HepG2 (cell line): ENCODE measurements at regions not wholly inside any gene's neighbourhood (a gene's known extent, or its start where the extent isn't known, plus 50 kb on each side); places are given as distances from the start of the nearest gene placed in this dataset.

ENCODE experiments used
- ATAC-seq: fragments of 200-7000 bp; cut with Tn5 transposase; 3 replicates; pipeline ENCODE4 v1.9.1; 2020; ENCODE audit warnings: mild to moderate bottlenecking, moderate library complexity
- BruUV-seq: library from RNA; stranded (reverse); fragments of 400-500 nt; replicated peaks from 2 replicates; lab custom pipeline; 2021; lab: Mats Ljungman, UMichigan
- CTCF ChIA-PET: fragments of 300-600 bp; formaldehyde crosslinking; extraction: SDS; loops from one replicate; lab custom pipeline; 2021; ENCODE audit warnings: low total read pairs, inconsistent platforms, low intra/inter-chr PET ratio; lab: Yijun Ruan, JAX
- POLR2A ChIA-PET: fragments of 350-600 bp; sonication (Branson Sonifier 250); formaldehyde crosslinking; loops from one replicate; lab custom pipeline; 2020; ENCODE audit warnings: antibody characterized with exemption, inconsistent platforms; lab: Yijun Ruan, JAX
- DNase-seq: peaks from one replicate; pipeline ENCODE4 v3.0.0-alpha.2; 2015; ENCODE audit warnings: low spot score
- FAIRE-seq: peaks from 3 replicates; lab custom pipeline; 2011; peaks lifted over from hg19 to GRCh38; lab: Jason Lieb, UNC
- H2AFZ ChIP-seq: one replicate; pipeline ENCODE4 v1.6.1; 2011; ENCODE audit warnings: low read length, inconsistent platforms
- H3K27ac ChIP-seq: fragments of 300-600 bp; 3 replicates; pipeline ENCODE4 v1.8.0; 2011; ENCODE audit warnings: mixed run types, mild to moderate bottlenecking, mixed read lengths, low read length, inconsistent platforms; ENCODE audit not compliant: insufficient read depth; ENCODE audit errors: extremely low read length
- H3K27me3 ChIP-seq, 2 experiments: fragments of 200-600 bp in 1 of 2; 2 replicates in 1 of 2; 3 replicates in 1 of 2; pipeline versions ENCODE4 v1.6.0 to v1.8.0; 2011; ENCODE audit warnings: low read length in 2 of 2, mild to moderate bottlenecking in 2 of 2, moderate library complexity in 2 of 2, inconsistent platforms in 1 of 2; ENCODE audit not compliant: insufficient read depth in 2 of 2, control insufficient read depth in 1 of 2
- H3K36me3 ChIP-seq, 2 experiments: fragments of 200-600 bp in 1 of 2; replicated peaks in 1 of 2; 2 replicates in 1 of 2; 3 replicates in 1 of 2; pipeline versions ENCODE4 v1.5.1 to v1.8.0; 2011; ENCODE audit warnings: low read length in 2 of 2, inconsistent platforms in 1 of 2; ENCODE audit not compliant: insufficient read depth in 2 of 2, control insufficient read depth in 1 of 2
- H3K4me1 ChIP-seq: 2 replicates; pipeline ENCODE4 v1.5.1; 2012; ENCODE audit warnings: low read length, inconsistent platforms; ENCODE audit not compliant: insufficient read depth
- H3K4me2 ChIP-seq: 2 replicates; pipeline ENCODE4 v1.6.0; 2011; ENCODE audit warnings: low read depth, low read length, inconsistent platforms
- H3K4me3 ChIP-seq, 3 experiments: fragments of 200-600 bp in 1 of 3; sonication (generic), shearing (Covaris generic) in 1 of 3; replicated peaks in 1 of 3; 2 replicates each; pipeline ENCODE4 v1.5.1; 2011 to 2016; ENCODE audit warnings: low read length in 3 of 3, inconsistent platforms in 2 of 3, low read depth in 2 of 3, mild to moderate bottlenecking in 2 of 3, control low read depth in 1 of 3, mixed read lengths in 1 of 3; ENCODE audit not compliant: insufficient read depth in 1 of 3
- H3K79me2 ChIP-seq: one replicate; pipeline ENCODE4 v1.6.1; 2011; ENCODE audit warnings: low read length, inconsistent platforms; ENCODE audit not compliant: insufficient read depth
- H3K9ac ChIP-seq: 2 replicates; pipeline ENCODE4 v1.6.0; 2011; ENCODE audit warnings: mild to moderate bottlenecking, low read depth, low read length, inconsistent platforms; ENCODE audit not compliant: insufficient read depth
- H3K9me3 ChIP-seq: 2 replicates; pipeline ENCODE4 v1.5.1; 2012; ENCODE audit warnings: mild to moderate bottlenecking, low read length
- H4K20me1 ChIP-seq: 2 replicates; pipeline ENCODE4 v1.6.0; 2011; ENCODE audit warnings: inconsistent platforms, mild to moderate bottlenecking, low read length, moderate library complexity; ENCODE audit not compliant: insufficient read depth
- ELF1 ChIP-seq: sonication (generic); formaldehyde crosslinking; IDR thresholded peaks from 2 replicates; pipeline ENCODE4 v1.4.0; 2020; ENCODE audit warnings: missing genetic modification reagents
- MBD4 ChIP-seq: IDR thresholded peaks from 2 replicates; pipeline ENCODE4 v1.6.1; 2012; ENCODE audit warnings: low read length, inconsistent platforms, borderline replicate concordance
- SALL1 ChIP-seq: sonication (generic); formaldehyde crosslinking; IDR thresholded peaks from 2 replicates; pipeline ENCODE4 v1.8.0; 2022; ENCODE audit warnings: mild to moderate bottlenecking, missing genetic modification reagents
- SRSF4 ChIP-seq: fragments of 200-400 bp; formaldehyde crosslinking; IDR thresholded peaks from one replicate; pipeline ENCODE4 v1.6.1; 2018; ENCODE audit warnings: mild to moderate bottlenecking, low read depth, low read length, moderate library complexity; ENCODE audit not compliant: poor library complexity, severe bottlenecking
- ZNF672 ChIP-seq: sonication (generic); formaldehyde crosslinking; IDR thresholded peaks from 2 replicates; pipeline ENCODE4 v1.8.1; 2022; ENCODE audit warnings: missing genetic modification reagents
- WGBS: methylation state at CpG from one replicate; pipeline ENCODE4 v1.1.6; 2017; ENCODE audit warnings: low lambda C conversion rate; 5-methylcytosine and 5-hydroxymethylcytosine counted together
- in situ Hi-C: cut with HindIII; loops from 2 replicates; pipeline ENCODE4 v1.10.0; 2017; ENCODE audit warnings: low pct_unique_long_range_greater_than_20kb; ENCODE audit not compliant: extremely low pct_ligation_motif_present
- intact Hi-C: fragments of 100-400 bp; cut with micrococcal nuclease; formaldehyde crosslinking; loops from one replicate; pipeline ENCODE4 v1.10.0; 2022; ENCODE audit not compliant: unreplicated experiment
- TF ChIP-seq, protein P1 (sequence below): IDR thresholded peaks from 2 replicates; pipeline ENCODE4 v1.6.1; 2016; ENCODE audit warnings: low read depth, missing genetic modification reagents, missing compliant biosample characterization
- TF ChIP-seq, protein P2 (sequence below): sonication (generic); formaldehyde crosslinking; IDR thresholded peaks from 2 replicates; pipeline ENCODE4 v1.5.1; 2020; ENCODE audit warnings: missing genetic modification reagents, mild to moderate bottlenecking, borderline replicate concordance

DNA sequence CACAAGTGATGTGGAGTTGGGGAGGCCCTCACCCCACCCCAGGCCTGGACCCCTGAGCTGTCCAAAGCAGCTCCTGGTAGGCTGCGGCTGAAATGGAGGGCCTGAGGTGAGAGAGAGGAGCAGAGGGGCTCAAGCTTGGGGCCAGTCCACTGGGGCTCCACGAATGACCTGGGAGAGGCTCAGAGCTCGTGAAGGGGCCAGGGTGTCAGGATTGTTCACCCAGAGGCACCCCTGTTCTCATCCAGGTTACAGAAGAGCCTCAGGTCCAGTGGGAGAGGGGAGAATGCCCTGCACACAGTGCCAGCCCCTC lies 102.2 kb upstream of the RET start (continued):
- TF ChIP-seq, protein P1, sequence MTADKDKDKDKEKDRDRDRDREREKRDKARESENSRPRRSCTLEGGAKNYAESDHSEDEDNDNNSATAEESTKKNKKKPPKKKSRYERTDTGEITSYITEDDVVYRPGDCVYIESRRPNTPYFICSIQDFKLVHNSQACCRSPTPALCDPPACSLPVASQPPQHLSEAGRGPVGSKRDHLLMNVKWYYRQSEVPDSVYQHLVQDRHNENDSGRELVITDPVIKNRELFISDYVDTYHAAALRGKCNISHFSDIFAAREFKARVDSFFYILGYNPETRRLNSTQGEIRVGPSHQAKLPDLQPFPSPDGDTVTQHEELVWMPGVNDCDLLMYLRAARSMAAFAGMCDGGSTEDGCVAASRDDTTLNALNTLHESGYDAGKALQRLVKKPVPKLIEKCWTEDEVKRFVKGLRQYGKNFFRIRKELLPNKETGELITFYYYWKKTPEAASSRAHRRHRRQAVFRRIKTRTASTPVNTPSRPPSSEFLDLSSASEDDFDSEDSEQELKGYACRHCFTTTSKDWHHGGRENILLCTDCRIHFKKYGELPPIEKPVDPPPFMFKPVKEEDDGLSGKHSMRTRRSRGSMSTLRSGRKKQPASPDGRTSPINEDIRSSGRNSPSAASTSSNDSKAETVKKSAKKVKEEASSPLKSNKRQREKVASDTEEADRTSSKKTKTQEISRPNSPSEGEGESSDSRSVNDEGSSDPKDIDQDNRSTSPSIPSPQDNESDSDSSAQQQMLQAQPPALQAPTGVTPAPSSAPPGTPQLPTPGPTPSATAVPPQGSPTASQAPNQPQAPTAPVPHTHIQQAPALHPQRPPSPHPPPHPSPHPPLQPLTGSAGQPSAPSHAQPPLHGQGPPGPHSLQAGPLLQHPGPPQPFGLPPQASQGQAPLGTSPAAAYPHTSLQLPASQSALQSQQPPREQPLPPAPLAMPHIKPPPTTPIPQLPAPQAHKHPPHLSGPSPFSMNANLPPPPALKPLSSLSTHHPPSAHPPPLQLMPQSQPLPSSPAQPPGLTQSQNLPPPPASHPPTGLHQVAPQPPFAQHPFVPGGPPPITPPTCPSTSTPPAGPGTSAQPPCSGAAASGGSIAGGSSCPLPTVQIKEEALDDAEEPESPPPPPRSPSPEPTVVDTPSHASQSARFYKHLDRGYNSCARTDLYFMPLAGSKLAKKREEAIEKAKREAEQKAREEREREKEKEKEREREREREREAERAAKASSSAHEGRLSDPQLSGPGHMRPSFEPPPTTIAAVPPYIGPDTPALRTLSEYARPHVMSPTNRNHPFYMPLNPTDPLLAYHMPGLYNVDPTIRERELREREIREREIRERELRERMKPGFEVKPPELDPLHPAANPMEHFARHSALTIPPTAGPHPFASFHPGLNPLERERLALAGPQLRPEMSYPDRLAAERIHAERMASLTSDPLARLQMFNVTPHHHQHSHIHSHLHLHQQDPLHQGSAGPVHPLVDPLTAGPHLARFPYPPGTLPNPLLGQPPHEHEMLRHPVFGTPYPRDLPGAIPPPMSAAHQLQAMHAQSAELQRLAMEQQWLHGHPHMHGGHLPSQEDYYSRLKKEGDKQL (CRISPR knock-in tag) = no peak
- TF ChIP-seq, protein P2, sequence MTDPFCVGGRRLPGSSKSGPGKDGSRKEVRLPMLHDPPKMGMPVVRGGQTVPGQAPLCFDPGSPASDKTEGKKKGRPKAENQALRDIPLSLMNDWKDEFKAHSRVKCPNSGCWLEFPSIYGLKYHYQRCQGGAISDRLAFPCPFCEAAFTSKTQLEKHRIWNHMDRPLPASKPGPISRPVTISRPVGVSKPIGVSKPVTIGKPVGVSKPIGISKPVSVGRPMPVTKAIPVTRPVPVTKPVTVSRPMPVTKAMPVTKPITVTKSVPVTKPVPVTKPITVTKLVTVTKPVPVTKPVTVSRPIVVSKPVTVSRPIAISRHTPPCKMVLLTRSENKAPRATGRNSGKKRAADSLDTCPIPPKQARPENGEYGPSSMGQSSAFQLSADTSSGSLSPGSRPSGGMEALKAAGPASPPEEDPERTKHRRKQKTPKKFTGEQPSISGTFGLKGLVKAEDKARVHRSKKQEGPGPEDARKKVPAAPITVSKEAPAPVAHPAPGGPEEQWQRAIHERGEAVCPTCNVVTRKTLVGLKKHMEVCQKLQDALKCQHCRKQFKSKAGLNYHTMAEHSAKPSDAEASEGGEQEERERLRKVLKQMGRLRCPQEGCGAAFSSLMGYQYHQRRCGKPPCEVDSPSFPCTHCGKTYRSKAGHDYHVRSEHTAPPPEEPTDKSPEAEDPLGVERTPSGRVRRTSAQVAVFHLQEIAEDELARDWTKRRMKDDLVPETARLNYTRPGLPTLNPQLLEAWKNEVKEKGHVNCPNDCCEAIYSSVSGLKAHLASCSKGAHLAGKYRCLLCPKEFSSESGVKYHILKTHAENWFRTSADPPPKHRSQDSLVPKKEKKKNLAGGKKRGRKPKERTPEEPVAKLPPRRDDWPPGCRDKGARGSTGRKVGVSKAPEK = no peak

DNA sequence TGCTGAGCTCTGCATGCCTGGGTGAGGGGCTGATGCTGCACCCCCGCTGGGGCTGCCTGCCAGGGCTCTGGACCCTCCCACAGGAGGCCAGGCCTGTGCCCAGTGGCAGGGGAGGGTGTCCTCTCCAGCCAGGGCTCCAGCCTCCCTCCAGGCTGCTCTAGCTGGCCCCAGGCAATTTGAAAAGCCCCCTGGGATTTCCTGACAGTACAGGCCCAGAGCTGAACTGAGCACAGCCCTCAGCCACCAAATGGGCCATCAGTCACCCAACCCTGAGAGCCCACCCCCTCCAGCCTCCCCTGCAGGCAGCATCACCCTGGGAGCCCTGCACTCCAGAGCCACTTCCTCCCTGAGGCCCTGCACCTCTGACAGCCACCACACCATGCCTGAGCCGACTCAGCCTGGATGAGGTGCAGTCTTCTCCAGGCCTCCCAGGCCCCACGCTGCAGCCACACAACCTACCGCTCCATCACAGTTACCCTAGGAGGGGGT lies 101.8 kb upstream of the RET start:
- no peaks in the 10 kb centered on the region for H3K36me3 ChIP-seq
- WGBS = 73% methylated on average over 3 of the region's 4 CpGs
- in situ Hi-C loops = no loop called here
- peak; percentile 48 for ATAC-seq
- POLR2A ChIA-PET = no interaction called here
- H3K9me3 ChIP-seq = no peaks in the 10 kb centered on the region
- no peak overlapping the region for H2AFZ ChIP-seq
- H3K4me3 ChIP-seq = no peak overlapping the region
- H3K79me2 ChIP-seq = no peaks in the 10 kb centered on the region
- H3K27me3 ChIP-seq = peaks cover 4% of the 10 kb centered on the region in 2 experiments; a peak in 3 of 5 replicates
- no peaks in the 10 kb centered on the region for H4K20me1 ChIP-seq
- BruUV-seq = no TSS peak
- no peak overlapping the region for H3K27ac ChIP-seq
- no peaks in the 10 kb centered on the region for H3K4me1 ChIP-seq
- no peak overlapping the region; the same call in 1 of the 2 replicates for H3K4me2 ChIP-seq
- intact Hi-C loops = no loop called here
- no peak overlapping the region for H3K9ac ChIP-seq
- CTCF ChIA-PET = no interaction called here
- no peak for FAIRE-seq
- no peak for DNase-seq
- TF ChIP-seq SRSF4 = no peak
- no peak for TF ChIP-seq ELF1 (CRISPR knock-in tag)
- TF ChIP-seq MBD4 = no peak
- TF ChIP-seq SALL1 (CRISPR knock-in tag) = no peak
- no peak for TF ChIP-seq ZNF672 (CRISPR knock-in tag)
